PFSK-1 (cell line): ENCODE measurements at regions not wholly inside any gene's neighbourhood (a gene's known extent, or its start where the extent isn't known, plus 50 kb on each side); places are given as distances from the start of the nearest gene placed in this dataset.

Source experiments
- FOXP2 ChIP-seq: optimal IDR thresholded peaks from 2 replicates; pipeline ENCODE3; 2011; ENCODE audit warnings: borderline replicate concordance, control low read depth, inconsistent platforms; ENCODE audit not compliant: insufficient read depth; ENCODE audit errors: extremely low read length, extremely low read depth
- POLR2AphosphoS5 ChIP-seq: IDR thresholded peaks from 2 replicates; pipeline ENCODE4 v1.6.1; 2012; ENCODE audit warnings: low read depth, mild to moderate bottlenecking, control low read depth, low read length, moderate library complexity
- SIN3A ChIP-seq: IDR thresholded peaks from 2 replicates; pipeline ENCODE4 v1.6.1; 2012; ENCODE audit warnings: mild to moderate bottlenecking, low read length, moderate library complexity, borderline replicate concordance; ENCODE audit not compliant: insufficient read depth
- TAF1 ChIP-seq: IDR thresholded peaks from 2 replicates; pipeline ENCODE4 v1.6.1; 2012; ENCODE audit warnings: low read length, control low read depth, borderline replicate concordance; ENCODE audit not compliant: insufficient read depth
- TF ChIP-seq, protein P1 (sequence below), 2 experiments: IDR thresholded peaks; 2 replicates each; pipeline versions ENCODE4 v1.6.1 to v1.8.0; 2011 to 2012; ENCODE audit warnings: low read depth in 2 of 2, low read length in 2 of 2, control low read depth in 1 of 2, inconsistent platforms in 1 of 2, mild to moderate bottlenecking in 1 of 2, moderate library complexity in 1 of 2; ENCODE audit not compliant: insufficient read depth in 1 of 2

DNA sequence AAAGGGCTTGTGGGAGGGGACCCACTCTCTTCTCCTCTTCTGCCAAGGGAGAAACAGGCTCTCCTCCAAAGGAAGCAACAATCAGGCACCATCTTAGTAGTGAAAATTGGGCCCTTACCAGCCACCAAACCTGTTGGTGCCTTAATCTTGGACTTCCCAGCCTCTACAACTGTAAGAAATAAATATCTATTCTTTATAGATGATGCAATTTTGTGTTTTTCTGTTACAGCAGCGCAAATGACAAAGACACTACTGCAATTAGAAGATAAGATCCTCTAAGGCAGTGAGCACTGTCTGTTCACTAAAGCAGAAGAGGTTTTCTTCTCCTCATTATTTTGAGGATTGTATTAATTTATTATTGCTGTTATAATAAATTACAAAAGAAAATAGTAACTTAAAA, 691.4 kb upstream of the CCDC179 start:
- TF ChIP-seq, protein P1, sequence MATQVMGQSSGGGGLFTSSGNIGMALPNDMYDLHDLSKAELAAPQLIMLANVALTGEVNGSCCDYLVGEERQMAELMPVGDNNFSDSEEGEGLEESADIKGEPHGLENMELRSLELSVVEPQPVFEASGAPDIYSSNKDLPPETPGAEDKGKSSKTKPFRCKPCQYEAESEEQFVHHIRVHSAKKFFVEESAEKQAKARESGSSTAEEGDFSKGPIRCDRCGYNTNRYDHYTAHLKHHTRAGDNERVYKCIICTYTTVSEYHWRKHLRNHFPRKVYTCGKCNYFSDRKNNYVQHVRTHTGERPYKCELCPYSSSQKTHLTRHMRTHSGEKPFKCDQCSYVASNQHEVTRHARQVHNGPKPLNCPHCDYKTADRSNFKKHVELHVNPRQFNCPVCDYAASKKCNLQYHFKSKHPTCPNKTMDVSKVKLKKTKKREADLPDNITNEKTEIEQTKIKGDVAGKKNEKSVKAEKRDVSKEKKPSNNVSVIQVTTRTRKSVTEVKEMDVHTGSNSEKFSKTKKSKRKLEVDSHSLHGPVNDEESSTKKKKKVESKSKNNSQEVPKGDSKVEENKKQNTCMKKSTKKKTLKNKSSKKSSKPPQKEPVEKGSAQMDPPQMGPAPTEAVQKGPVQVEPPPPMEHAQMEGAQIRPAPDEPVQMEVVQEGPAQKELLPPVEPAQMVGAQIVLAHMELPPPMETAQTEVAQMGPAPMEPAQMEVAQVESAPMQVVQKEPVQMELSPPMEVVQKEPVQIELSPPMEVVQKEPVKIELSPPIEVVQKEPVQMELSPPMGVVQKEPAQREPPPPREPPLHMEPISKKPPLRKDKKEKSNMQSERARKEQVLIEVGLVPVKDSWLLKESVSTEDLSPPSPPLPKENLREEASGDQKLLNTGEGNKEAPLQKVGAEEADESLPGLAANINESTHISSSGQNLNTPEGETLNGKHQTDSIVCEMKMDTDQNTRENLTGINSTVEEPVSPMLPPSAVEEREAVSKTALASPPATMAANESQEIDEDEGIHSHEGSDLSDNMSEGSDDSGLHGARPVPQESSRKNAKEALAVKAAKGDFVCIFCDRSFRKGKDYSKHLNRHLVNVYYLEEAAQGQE (IDR thresholded peaks at IDR 0.05; ENCODE audit: insufficient read depth in 1 of 2, low read depth in 2 of 2, low read length in 2 of 2), result no peak
- no peak for TF ChIP-seq POLR2AphosphoS5
- no peak for TF ChIP-seq SIN3A
- TF ChIP-seq FOXP2, result no peak
- no peak for TF ChIP-seq TAF1

DNA sequence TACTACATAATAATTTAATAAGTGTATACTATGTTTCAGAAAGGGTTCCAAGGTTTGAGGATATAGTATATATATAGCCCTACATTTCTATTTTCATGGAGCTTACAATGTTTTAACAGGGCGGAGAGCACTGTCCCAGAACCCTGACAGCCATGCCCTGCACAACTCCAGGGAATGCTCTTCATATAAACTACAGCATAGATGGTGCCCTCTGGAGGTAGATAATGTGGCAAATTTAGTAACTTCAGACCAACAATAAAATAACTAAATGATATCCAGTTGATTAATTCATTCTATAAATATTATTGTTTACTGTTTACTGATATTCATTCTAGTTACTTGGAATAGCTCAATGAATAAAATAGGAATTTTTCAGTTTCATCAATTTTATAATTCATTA, 693.7 kb upstream of the CCDC179 start:
- TF ChIP-seq TAF1 (no peak), SIN3A (no peak), FOXP2 (no peak), POLR2AphosphoS5 (no peak)
- TF ChIP-seq, protein P1 (IDR thresholded peaks at IDR 0.05; ENCODE audit: insufficient read depth in 1 of 2, low read depth in 2 of 2, low read length in 2 of 2), result no peak

DNA sequence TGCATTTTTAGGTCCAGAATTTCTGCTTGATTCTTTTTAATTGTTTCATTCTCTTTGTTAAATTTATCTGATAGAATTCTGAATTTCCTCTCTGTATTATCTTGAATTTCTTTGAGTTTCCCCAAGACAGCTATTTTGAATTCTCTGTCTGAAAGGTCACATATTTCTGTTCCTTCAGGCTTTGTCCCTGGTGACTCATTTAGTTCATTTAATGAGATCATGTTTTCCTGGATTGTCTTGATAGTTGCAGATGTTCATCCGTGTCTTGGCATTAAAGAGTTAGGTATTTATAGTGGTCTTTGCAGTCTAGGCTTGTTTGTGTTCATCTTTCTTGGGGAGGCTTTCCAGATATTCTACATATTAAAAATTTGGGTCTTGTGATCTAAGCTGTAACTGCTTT, 694.8 kb upstream of the CCDC179 start:
- no peak for TF ChIP-seq TAF1
- TF ChIP-seq, protein P1 (IDR thresholded peaks at IDR 0.05; ENCODE audit: insufficient read depth in 1 of 2, low read depth in 2 of 2, low read length in 2 of 2), result no peak
- no peak for TF ChIP-seq FOXP2

DNA sequence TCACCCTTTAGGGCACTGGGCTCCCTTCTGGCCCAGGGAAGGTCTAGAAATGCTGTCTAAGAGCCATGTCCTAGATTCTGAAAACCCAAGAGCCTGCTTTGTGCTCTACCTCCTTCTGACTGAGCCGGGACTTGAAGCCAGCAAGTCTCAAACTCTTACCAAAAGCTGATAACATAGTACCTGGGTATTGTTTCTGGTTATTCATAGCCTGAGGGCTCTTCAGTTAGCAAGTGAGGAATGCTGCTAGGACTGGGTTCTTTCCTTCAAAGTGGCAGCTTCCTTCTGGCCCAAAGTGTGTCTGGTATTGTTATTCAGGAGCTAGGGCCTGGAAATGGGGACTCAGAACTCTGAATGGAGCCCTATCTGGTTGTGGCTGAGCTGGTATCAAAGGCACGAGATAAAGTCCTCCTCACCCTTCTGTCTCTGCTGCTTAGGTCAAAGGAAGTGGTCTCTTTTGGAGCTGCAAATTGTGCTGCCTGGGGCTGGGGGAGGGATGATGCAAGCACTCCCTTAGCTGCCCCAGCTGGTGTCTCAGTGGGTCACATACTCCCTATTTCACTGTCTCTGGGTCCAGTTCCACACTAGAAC, 696.0 kb upstream of the CCDC179 start:
- no peak for TF ChIP-seq SIN3A
- no peak for TF ChIP-seq TAF1
- TF ChIP-seq, protein P1 (IDR thresholded peaks at IDR 0.05; ENCODE audit: insufficient read depth in 1 of 2, low read depth in 2 of 2, low read length in 2 of 2), result no peak
- TF ChIP-seq POLR2AphosphoS5, result no peak
- no peak for TF ChIP-seq FOXP2

DNA sequence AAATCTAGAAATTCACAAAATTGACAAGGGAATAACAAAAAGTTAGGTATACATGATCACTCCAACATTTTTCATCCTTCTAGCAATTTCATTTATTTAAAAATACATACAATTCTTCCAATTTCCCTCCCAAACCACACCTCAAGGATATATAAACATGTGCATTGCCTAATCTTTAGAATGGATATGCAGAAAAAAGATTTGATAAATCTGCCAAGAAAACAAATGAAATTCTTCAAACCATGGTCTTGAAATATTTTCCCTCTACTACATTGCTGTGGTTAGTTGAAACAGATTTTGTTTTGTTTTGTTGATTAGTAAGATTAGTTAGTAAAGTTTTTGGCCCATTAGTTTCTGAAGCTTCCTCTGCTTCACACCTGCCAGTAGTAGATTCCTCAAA, 703.3 kb upstream of the CCDC179 start:
- TF ChIP-seq TAF1 (no peak), SIN3A (no peak), POLR2AphosphoS5 (no peak), FOXP2 (no peak)
- TF ChIP-seq, protein P1 (IDR thresholded peaks at IDR 0.05; ENCODE audit: insufficient read depth in 1 of 2, low read depth in 2 of 2, low read length in 2 of 2), result no peak
